Large intestine (tissue), 3 donors: ENCODE measurements at regions not wholly inside any gene's neighbourhood (a gene's known extent, or its start where the extent isn't known, plus 50 kb on each side); places are given as distances from the start of the nearest gene placed in this dataset.
"Not testable (repeated sequence)": the region's sequence is repeated elsewhere in the genome, so short reads cannot be mapped to it uniquely, and the experiment has no call there.

Experiments used
- DNase-seq, 2 donors: peaks; one replicate each; pipeline versions ENCODE4 v3.0.0 to v3.0.0-alpha.2; 2013
- H3K27ac ChIP-seq: one replicate; pipeline ENCODE4 v1.5.1; 2013; ENCODE audit warnings: low read length
- H3K27me3 ChIP-seq: 2 replicates; pipeline ENCODE4 v1.6.1; 2013; ENCODE audit warnings: low read length; ENCODE audit not compliant: control insufficient read depth, insufficient read depth
- H3K36me3 ChIP-seq: 2 replicates; pipeline ENCODE4 v1.6.1; 2013; ENCODE audit warnings: low read length; ENCODE audit not compliant: control insufficient read depth, insufficient read depth
- H3K4me1 ChIP-seq: one replicate; pipeline ENCODE4 v1.6.1; 2013; ENCODE audit warnings: low read length; ENCODE audit not compliant: control insufficient read depth, insufficient read depth
- H3K4me3 ChIP-seq: one replicate; pipeline ENCODE4 v1.5.1; 2013; ENCODE audit warnings: low read length
- H3K9me3 ChIP-seq: one replicate; pipeline ENCODE4 v1.6.1; 2013; ENCODE audit warnings: mild to moderate bottlenecking, low read depth, low read length, moderate library complexity; ENCODE audit not compliant: control insufficient read depth
- WGBS: methylation state at CpG from one replicate; pipeline ENCODE4 v1.1.5; 2013; ENCODE audit warnings: low lambda C conversion rate; ENCODE audit not compliant: insufficient coverage; 5-methylcytosine and 5-hydroxymethylcytosine counted together

DNA sequence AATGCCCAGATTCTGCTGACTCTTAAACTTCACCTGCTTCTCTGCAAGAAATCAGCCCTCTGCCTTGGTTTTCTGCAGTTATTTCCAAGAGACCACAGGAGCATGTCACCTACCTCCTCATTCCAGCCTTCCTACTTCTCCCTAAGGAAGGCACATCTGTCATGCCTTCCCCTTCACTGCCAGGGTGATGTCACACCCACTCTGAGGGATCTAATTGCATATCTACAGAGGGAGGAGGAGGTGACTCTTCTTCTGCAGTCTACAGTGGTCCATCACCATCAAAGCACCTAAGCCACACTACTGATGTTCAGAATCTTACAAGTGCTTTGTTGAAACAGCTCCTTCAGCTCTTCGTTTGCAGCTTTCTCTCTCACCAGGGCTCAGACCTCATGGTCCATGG, 275.5 kb downstream of the FGFR2 start:
- Histone ChIP-seq H3K36me3 (no peaks in the 10 kb centered on the region), H3K27me3 (no peaks in the 10 kb centered on the region), H3K4me1 (peaks cover 16% of the 10 kb centered on the region), H3K9me3 (peaks cover 7% of the 10 kb centered on the region), H3K27ac (no peak overlapping the region), H3K4me3 (no peak overlapping the region)
- no peak for DNase-seq
- WGBS, result no CpG with 5 or more reads among the region's 1 CpG

DNA sequence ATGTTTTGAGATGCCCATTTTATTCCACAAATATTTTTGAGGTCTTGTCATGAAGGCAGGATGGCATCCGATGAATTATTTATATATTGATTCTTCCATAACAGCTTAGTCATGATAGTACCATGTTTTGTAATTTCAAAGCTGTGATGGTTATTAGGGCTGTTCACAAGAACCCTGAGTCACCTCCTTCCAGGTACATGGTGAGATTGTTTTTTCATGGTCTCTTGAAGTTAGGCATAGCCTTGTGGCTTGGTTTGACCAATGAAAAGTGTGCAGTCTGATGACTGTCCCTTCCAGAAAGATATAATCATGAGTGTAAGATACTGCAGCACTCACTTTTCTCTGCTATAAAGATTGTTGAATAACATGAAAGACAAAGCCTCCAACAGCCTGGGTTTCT, 274.8 kb downstream of the FGFR2 start:
- DNase-seq, result no peak
- Histone ChIP-seq H3K36me3 (no peaks in the 10 kb centered on the region), H3K4me1 (peaks cover 16% of the 10 kb centered on the region), H3K4me3 (no peak overlapping the region), H3K9me3 (peaks cover 7% of the 10 kb centered on the region), H3K27me3 (no peaks in the 10 kb centered on the region), H3K27ac (no peak overlapping the region)
- WGBS, result 100% methylated on average over 1 of the region's 1 CpG

DNA sequence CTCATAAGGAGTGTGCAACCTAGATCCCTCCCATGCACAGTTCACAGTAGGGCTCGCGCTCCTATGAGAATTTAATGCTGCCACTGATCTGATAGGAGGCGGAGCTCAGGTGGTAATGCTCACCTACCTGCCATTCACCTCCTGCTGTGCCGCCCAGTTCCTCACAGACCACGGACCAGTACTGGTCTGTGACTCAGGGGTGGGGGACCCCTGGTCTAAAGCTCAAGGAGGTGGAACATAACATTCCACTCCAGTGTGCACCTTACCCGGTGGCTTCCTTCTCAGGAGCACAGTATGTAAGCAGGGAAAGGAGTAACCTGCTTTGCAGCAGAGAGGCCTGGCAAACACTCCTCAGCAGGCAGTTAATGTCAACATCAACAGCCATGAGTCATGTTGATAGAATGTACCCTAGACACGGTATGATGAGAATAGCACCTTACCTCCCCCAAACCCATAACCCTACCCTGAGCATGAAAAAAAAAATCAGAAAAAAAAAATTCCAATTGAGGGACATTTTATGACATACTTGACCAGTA, 273.5 kb downstream of the FGFR2 start:
- Histone ChIP-seq H3K27ac (peak overlapping the region; percentile 50), H3K27me3 (no peaks in the 10 kb centered on the region), H3K9me3 (no peaks in the 10 kb centered on the region), H3K4me1 (peaks cover 16% of the 10 kb centered on the region), H3K4me3 (no peak overlapping the region), H3K36me3 (no peaks in the 10 kb centered on the region)
- DNase-seq, result peak in 1 of 2 donors; percentile 51
- WGBS, result no CpG with 5 or more reads among the region's 7 CpGs

DNA sequence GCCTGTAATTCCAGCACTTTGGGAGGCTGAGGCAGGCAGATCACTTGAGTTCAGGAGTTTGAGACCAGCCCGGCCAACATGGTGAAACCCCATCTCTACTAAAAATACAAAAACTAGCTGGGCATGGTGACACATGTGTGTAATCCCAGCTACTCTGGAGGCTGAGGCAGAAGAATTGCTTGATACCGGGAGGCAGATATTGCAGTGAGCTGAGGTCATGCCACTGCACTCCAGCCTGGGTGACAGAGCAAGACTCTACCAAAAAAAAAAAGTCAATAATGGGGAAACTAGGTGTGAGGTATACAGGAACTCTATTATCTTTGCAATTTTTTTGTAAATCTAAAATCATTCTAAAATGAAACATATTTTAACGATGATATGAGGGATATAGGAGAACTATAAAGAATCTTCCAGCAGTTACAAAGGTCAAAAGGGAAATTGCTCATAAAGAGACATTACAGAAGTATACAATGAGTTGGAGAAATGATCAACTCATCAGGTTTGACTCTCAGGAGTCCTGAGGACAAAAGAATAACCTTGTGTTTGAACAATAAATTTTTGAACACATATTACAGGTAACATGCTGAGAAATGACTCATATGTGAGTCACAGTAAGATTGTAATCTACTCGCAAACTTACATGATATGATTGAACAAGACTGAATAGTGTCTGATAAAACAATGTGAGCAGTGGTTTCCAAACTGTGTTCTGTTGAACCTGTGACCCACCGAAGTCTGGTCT, 272.6 kb downstream of the FGFR2 start:
- Histone ChIP-seq H3K36me3 (no peaks in the 10 kb centered on the region), H3K9me3 (no peaks in the 10 kb centered on the region), H3K27ac (peak overlapping the region; percentile 50), H3K4me3 (no peak overlapping the region), H3K4me1 (peaks cover 16% of the 10 kb centered on the region), H3K27me3 (no peaks in the 10 kb centered on the region)
- peak in 1 of 2 donors; percentile 47 for DNase-seq
- 0% methylated on average over 1 of the region's 5 CpGs for WGBS

DNA sequence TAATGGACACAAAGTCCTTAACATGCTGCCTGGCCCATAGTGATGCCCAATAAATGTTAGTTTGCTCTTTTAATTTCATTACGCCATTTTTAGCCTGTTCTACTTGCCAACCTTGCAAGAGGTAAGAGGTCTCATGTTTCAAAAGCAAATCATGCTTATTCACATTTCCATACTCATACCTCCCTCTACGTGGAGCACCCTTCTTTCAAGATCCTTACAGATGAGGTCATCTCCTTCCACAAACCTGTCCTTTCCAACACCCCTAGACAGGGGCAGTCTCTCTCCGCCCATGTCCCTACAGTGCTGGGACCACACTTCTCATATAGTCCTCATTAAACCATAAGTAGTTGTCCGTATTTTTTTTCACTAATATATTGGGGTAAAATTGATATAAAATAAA, 271.3 kb downstream of the FGFR2 start:
- peaks cover 19% of the 10 kb centered on the region for H3K4me1 ChIP-seq
- no peak overlapping the region for H3K4me3 ChIP-seq
- DNase-seq, result no peak
- no peaks in the 10 kb centered on the region for H3K36me3 ChIP-seq
- no peaks in the 10 kb centered on the region for H3K27me3 ChIP-seq
- WGBS, result 93% methylated on average over 2 of the region's 4 CpGs
- no peaks in the 10 kb centered on the region for H3K9me3 ChIP-seq
- H3K27ac ChIP-seq, result no peak overlapping the region

DNA sequence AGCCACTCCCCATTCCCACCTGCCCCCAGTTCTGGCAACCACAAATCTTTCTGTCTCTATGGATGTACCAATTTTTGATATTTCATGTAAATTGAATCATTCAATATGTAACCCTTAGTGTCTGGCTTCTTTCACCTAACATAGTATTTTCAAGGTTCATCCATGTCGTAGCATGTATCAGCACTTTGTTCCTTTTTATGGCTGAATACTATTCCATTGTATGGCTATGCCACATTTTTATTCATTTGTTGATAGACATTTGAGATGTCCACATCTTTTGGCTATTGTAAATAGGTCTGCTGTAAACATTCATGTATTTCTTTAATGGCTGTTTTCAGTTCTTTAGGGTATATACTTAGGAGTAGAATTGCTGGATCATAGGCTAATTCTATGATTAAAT, 270.5 kb downstream of the FGFR2 start:
- Histone ChIP-seq H3K27ac (no peak overlapping the region), H3K4me1 (peaks cover 19% of the 10 kb centered on the region), H3K27me3 (no peaks in the 10 kb centered on the region), H3K9me3 (no peaks in the 10 kb centered on the region), H3K4me3 (no peak overlapping the region), H3K36me3 (no peaks in the 10 kb centered on the region)
- WGBS, result no CpG with 5 or more reads among the region's 1 CpG
- no peak for DNase-seq

DNA sequence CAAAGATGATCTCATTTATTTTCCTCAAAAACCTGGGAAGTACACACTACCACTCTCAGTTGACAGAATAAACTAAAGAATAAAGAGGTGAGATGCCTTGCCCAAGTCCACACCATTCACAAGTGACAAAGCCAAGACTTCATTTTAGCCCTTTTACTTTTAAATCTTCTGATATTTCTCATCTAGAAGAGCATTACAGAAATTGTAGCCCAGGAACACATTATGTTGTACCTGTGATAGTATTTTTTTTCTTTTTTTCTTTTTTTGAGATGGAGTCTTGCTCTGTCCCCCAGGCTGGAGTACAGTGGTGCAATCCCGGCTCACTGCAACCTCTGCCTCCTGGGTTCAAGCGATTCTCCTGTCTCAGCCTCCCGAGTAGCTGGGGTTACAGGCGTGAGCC, 268.6 kb downstream of the FGFR2 start:
- not testable (repeated sequence) for H3K27me3 ChIP-seq, DNase-seq, H3K27ac ChIP-seq, H3K4me3 ChIP-seq, H3K36me3 ChIP-seq, H3K9me3 ChIP-seq
- H3K4me1 ChIP-seq, result peaks cover 19% of the 10 kb centered on the region
- no CpG with 5 or more reads among the region's 4 CpGs for WGBS

DNA sequence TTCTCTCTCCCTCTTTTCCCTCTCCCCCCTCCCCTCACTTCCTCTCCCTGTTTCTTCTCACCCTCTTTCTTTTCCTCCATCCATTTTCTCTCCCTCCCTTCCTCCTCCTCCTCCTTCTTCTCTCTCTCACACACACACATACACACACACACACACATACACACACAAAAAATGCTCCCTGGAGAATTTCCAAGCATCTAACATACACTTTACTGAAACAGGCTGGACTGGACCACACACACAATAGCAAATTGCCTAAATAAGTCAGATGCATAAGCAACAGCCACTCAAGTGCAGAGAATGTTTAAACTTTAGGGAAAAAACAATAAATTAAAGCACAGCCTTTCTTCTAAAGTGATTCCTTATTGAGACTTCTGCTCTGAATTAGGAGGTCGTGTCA, 267.7 kb downstream of the FGFR2 start:
- H3K27ac ChIP-seq, result no peak overlapping the region
- DNase-seq, result peak; percentile 38 to 58

DNA sequence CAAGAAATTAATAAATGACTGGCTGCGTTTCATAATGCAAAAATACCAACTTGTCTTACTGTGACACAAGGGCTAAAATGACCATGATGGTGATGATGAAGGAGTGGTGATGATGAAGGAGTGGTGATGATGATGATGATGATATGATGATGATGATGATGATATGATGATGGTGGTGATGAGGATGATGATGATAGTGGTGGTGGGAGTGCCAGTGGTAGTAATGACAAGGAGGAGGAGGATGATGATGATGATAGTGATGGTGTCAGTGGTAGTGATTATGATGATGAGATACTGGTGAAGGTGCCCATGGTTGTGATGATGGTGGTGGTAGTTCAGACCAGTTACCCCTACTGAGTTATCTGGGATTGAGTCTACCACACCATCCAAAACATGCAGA, 265.9 kb downstream of the FGFR2 start:
- Histone ChIP-seq H3K36me3 (no peaks in the 10 kb centered on the region), H3K4me3 (no peak overlapping the region), H3K4me1 (peaks cover 3% of the 10 kb centered on the region), H3K27me3 (no peaks in the 10 kb centered on the region), H3K9me3 (no peaks in the 10 kb centered on the region), H3K27ac (no peak overlapping the region)
- DNase-seq, result no peak
- WGBS, result no CpG with 5 or more reads among the region's 1 CpG

More for the DNA sequence above, 267.7 kb downstream of the FGFR2 start:
- H3K36me3 ChIP-seq, result no peaks in the 10 kb centered on the region
- H3K27me3 ChIP-seq, result no peaks in the 10 kb centered on the region
- H3K9me3 ChIP-seq, result no peaks in the 10 kb centered on the region
- H3K4me3 ChIP-seq, result no peak overlapping the region
- peaks cover 10% of the 10 kb centered on the region for H3K4me1 ChIP-seq
- WGBS, result no CpG with 5 or more reads among the region's 1 CpG

DNA sequence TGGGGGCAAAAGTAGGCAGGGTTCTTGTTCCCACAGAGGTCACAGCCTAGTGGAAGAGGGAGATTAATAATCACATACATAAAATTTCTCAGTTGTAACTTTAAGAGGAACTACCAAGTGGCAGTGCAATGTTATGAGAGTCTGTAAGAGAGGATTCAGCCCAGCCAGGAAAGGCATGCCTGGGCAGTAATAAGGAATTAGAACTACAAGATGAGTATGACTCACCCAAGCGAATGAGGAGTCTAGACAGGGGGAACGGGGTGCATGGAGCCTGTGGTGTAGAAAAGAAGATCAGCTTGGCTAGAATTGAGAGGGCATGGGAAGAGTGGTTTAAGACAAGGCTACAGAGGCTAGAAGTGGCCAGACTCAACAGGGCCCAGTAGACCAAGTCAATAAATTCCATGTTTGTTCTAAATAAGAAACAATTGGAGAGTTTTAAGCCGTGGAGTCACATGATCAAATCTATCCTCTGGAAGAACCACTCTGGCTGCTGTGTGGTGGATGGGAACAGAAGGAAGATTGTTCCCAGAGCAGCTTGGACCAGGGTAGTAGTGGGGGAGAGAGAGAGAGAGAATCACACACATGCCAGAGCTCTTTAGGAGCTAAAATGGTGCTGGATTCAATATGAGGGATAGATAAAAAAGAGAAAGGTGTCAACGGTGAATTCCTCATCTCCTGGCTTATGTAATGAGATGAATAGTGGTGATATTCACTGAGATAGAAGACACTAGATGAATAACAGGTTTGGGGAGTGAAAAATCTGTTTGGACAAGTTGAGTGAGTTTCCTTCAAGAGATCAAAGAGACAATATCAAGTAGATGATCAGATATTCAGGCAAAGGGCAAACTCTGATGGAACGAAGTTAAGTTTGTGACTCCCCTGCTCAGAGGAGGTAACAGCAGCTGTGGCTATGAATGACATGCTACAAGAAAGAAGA, 265.1 kb downstream of the FGFR2 start:
- DNase-seq, result no peak
- Histone ChIP-seq H3K4me1 (peaks cover 7% of the 10 kb centered on the region), H3K4me3 (no peak overlapping the region), H3K9me3 (no peaks in the 10 kb centered on the region), H3K27me3 (no peaks in the 10 kb centered on the region), H3K36me3 (no peaks in the 10 kb centered on the region), H3K27ac (no peak overlapping the region)
- WGBS, result 80% methylated on average over 3 of the region's 5 CpGs
